Keratinocyte (primary cell): ENCODE measurements at regions not wholly inside any gene's neighbourhood (a gene's known extent, or its start where the extent isn't known, plus 50 kb on each side); places are given as distances from the start of the nearest gene placed in this dataset.

Experiments used
- DNase-seq: peaks from one replicate; pipeline ENCODE4 v3.0.0-alpha.2; 2011; ENCODE audit warnings: low read depth, missing footprints, low spot score
- FAIRE-seq: peaks from 2 replicates; lab custom pipeline; 2011; peaks lifted over from hg19 to GRCh38; lab: Jason Lieb, UNC
- H2AFZ ChIP-seq: 2 replicates; pipeline ENCODE4 v1.6.0; 2012; ENCODE audit warnings: low read length, control low read depth, inconsistent platforms; ENCODE audit not compliant: control insufficient read depth
- H3K27ac ChIP-seq: 2 replicates; pipeline ENCODE4 v1.5.1; 2011; ENCODE audit warnings: low read length; ENCODE audit not compliant: control insufficient read depth, insufficient read depth
- H3K27me3 ChIP-seq: 3 replicates; pipeline ENCODE4 v1.6.0; 2011; ENCODE audit warnings: low read length; ENCODE audit not compliant: control insufficient read depth, insufficient read depth; ENCODE audit errors: extremely low read depth
- H3K36me3 ChIP-seq, 2 experiments: 2 replicates in 1 of 2; 3 replicates in 1 of 2; pipeline ENCODE4 v1.5.1; 2011; ENCODE audit warnings: low read length in 2 of 2, mild to moderate bottlenecking in 1 of 2; ENCODE audit not compliant: control insufficient read depth in 2 of 2, insufficient read depth in 2 of 2; ENCODE audit errors: extremely low read depth in 1 of 2
- H3K4me1 ChIP-seq: 3 replicates; pipeline ENCODE4 v1.5.1; 2011; ENCODE audit warnings: low read length; ENCODE audit not compliant: control insufficient read depth, insufficient read depth; ENCODE audit errors: extremely low read depth
- H3K4me2 ChIP-seq: 3 replicates; pipeline ENCODE4 v1.6.0; 2011; ENCODE audit warnings: low read depth, low read length; ENCODE audit not compliant: control insufficient read depth, insufficient read depth; ENCODE audit errors: extremely low read depth
- H3K4me3 ChIP-seq, 3 experiments: fragments of 200-600 bp in 1 of 3; sonication (generic) in 1 of 3; 2 replicates in 2 of 3; 3 replicates in 1 of 3; pipeline ENCODE4 v1.5.1; 2011 to 2016; ENCODE audit warnings: low read length in 3 of 3, mild to moderate bottlenecking in 3 of 3, control low read depth in 2 of 3, inconsistent platforms in 1 of 3, low read depth in 1 of 3, mixed read lengths in 1 of 3, mixed run types in 1 of 3, moderate library complexity in 1 of 3; ENCODE audit not compliant: control insufficient read depth in 2 of 3, insufficient read depth in 2 of 3; ENCODE audit errors: extremely low read depth in 1 of 3
- H3K79me2 ChIP-seq: 2 replicates; pipeline ENCODE4 v1.6.0; 2012; ENCODE audit warnings: low read length; ENCODE audit not compliant: control insufficient read depth, insufficient read depth
- H3K9ac ChIP-seq: 3 replicates; pipeline ENCODE4 v1.6.0; 2011; ENCODE audit warnings: low read length; ENCODE audit not compliant: control insufficient read depth, insufficient read depth; ENCODE audit errors: extremely low read depth
- H3K9me1 ChIP-seq: 3 replicates; pipeline ENCODE4 v1.6.0; 2011; ENCODE audit warnings: low read length; ENCODE audit not compliant: control insufficient read depth, insufficient read depth; ENCODE audit errors: extremely low read depth
- H3K9me3 ChIP-seq: 2 replicates; pipeline ENCODE4 v1.5.1; 2012; ENCODE audit warnings: low read depth, low read length; ENCODE audit not compliant: control insufficient read depth
- H4K20me1 ChIP-seq: 3 replicates; pipeline ENCODE4 v1.6.0; 2011; ENCODE audit warnings: low read length; ENCODE audit not compliant: control insufficient read depth, insufficient read depth; ENCODE audit errors: extremely low read depth
- EZH2 ChIP-seq: IDR thresholded peaks from one replicate; pipeline ENCODE4 v1.6.1; 2012; ENCODE audit warnings: inconsistent platforms, mild to moderate bottlenecking, low read length, moderate library complexity
- dilution Hi-C: fragments of 300-500 bp; cut with MboI; formaldehyde crosslinking; loops from one replicate; pipeline ENCODE4 v1.7.0; 2020; ENCODE audit warnings: low sequenced_read_pairs; ENCODE audit not compliant: extremely low pct_ligation_motif_present
- TF ChIP-seq, protein P1 (sequence below), 3 experiments: IDR thresholded peaks in 1 of 3; conservative IDR thresholded peaks in 1 of 3; optimal IDR thresholded peaks in 1 of 3; 2 replicates in 2 of 3; 3 replicates in 1 of 3; pipeline versions ENCODE3 to v1.5.1; 2011; ENCODE audit warnings: low read length in 3 of 3, mild to moderate bottlenecking in 3 of 3, moderate library complexity in 2 of 3, control low read depth in 1 of 3, inconsistent platforms in 1 of 3; ENCODE audit not compliant: insufficient read depth in 2 of 3; ENCODE audit errors: extremely low read depth in 1 of 3

DNA sequence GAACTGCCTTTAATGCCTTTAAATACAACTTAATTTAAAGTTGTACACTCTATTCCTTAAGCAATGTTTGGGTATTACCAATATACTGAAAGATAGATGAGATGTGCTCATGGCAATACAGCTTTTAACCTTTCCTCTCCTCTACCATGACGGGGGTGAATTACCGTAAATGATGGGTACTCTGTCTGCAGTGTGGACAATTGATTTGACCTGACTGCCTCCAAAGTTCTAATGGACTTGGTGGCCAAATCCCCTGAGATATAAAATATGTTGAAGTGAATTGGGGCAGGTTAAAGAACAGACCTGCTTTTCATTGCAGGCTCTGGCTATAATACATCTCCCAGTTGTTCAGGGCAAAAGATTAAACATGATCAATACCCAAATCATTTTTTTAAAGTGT lies 367.4 kb upstream of the NR5A2 start:
- Histone ChIP-seq H3K27ac (no peak overlapping the region), H3K79me2 (no peaks in the 10 kb centered on the region), H3K9me3 (no peaks in the 10 kb centered on the region), H3K27me3 (no peaks in the 10 kb centered on the region), H4K20me1 (no peaks in the 10 kb centered on the region), H3K9me1 (no peaks in the 10 kb centered on the region), H3K4me3 (no peak overlapping the region), H3K9ac (no peak overlapping the region), H3K4me1 (no peaks in the 10 kb centered on the region), H3K36me3 (no peaks in the 10 kb centered on the region), H2AFZ (no peak overlapping the region), H3K4me2 (no peak overlapping the region)
- no peak for TF ChIP-seq EZH2
- TF ChIP-seq, protein P1, sequence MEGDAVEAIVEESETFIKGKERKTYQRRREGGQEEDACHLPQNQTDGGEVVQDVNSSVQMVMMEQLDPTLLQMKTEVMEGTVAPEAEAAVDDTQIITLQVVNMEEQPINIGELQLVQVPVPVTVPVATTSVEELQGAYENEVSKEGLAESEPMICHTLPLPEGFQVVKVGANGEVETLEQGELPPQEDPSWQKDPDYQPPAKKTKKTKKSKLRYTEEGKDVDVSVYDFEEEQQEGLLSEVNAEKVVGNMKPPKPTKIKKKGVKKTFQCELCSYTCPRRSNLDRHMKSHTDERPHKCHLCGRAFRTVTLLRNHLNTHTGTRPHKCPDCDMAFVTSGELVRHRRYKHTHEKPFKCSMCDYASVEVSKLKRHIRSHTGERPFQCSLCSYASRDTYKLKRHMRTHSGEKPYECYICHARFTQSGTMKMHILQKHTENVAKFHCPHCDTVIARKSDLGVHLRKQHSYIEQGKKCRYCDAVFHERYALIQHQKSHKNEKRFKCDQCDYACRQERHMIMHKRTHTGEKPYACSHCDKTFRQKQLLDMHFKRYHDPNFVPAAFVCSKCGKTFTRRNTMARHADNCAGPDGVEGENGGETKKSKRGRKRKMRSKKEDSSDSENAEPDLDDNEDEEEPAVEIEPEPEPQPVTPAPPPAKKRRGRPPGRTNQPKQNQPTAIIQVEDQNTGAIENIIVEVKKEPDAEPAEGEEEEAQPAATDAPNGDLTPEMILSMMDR (optimal IDR thresholded peaks at IDR 0.05 in 1 of 3, IDR thresholded peaks at IDR 0.05 in 1 of 3, conservative IDR thresholded peaks at IDR 0.05 in 1 of 3; ENCODE audit: extremely low read depth in 1 of 3, insufficient read depth in 2 of 3, low read length in 3 of 3) = no peak
- DNase-seq (no peak), FAIRE-seq (no peak)
- dilution Hi-C loops = no loop called here

DNA sequence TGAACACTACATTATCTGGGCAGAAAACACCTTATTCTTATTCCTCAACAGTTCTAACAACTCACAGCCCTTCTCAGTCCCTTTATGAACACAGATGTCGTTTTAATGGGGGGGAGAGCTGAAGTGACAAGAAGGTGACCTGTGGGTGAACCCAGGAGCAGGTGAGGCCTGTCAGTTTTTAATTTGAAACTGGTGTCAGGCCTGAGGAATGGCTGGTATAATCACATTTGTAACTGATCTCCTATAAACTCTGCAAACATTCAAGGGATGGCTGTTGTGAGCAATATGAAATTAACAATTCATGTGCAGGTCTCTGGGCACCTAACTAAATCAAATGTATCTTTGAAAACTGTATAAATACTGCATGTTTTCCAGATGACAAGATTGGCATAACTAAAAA lies 362.1 kb upstream of the NR5A2 start:
- Histone ChIP-seq H4K20me1 (no peaks in the 10 kb centered on the region), H3K4me2 (no peak overlapping the region)

More for the DNA sequence above, 362.1 kb upstream of the NR5A2 start:
- no peak overlapping the region for H2AFZ ChIP-seq
- FAIRE-seq = no peak
- H3K9ac ChIP-seq = no peak overlapping the region
- no peak overlapping the region for H3K4me3 ChIP-seq
- no peaks in the 10 kb centered on the region for H3K36me3 ChIP-seq
- H3K79me2 ChIP-seq = no peaks in the 10 kb centered on the region
- H3K9me1 ChIP-seq = no peaks in the 10 kb centered on the region
- H3K27ac ChIP-seq = no peak overlapping the region
- H3K4me1 ChIP-seq = no peaks in the 10 kb centered on the region
- TF ChIP-seq EZH2 = no peak
- TF ChIP-seq, protein P1 (optimal IDR thresholded peaks at IDR 0.05 in 1 of 3, IDR thresholded peaks at IDR 0.05 in 1 of 3, conservative IDR thresholded peaks at IDR 0.05 in 1 of 3; ENCODE audit: extremely low read depth in 1 of 3, insufficient read depth in 2 of 3, low read length in 3 of 3) = no peak
- DNase-seq = no peak
- H3K9me3 ChIP-seq = no peaks in the 10 kb centered on the region
- no peaks in the 10 kb centered on the region for H3K27me3 ChIP-seq
- dilution Hi-C loops = no loop called here
